Gastroesophageal sphincter (tissue), 3 donors: ENCODE measurements at regions not wholly inside any gene's neighbourhood (a gene's known extent, or its start where the extent isn't known, plus 50 kb on each side); places are given as distances from the start of the nearest gene placed in this dataset.

Experiments used
- CTCF ChIP-seq, 4 experiments: fragments of 200-600 bp in 2 of 4; fragments of 450-650 bp in 2 of 4; sonication (generic) in 1 of 4; IDR thresholded peaks; one replicate each; pipeline ENCODE4 v1.5.1; 2017 to 2019; ENCODE audit warnings: antibody characterized with exemption in 4 of 4, mild to moderate bottlenecking in 2 of 4, moderate library complexity in 2 of 4
- POLR2AphosphoS5 ChIP-seq: sonication (generic); formaldehyde crosslinking; IDR thresholded peaks from one replicate; pipeline ENCODE4 v1.6.1; 2017; ENCODE audit warnings: antibody characterized with exemption

GRCh38 chr9:108772301-108772894 lies 83.4 kb downstream of the ACTL7B start:
- TF ChIP-seq POLR2AphosphoS5 = no peak
- no peak for TF ChIP-seq CTCF (IDR thresholded peaks at IDR 0.05)
